HG03354 (cell line): ENCODE measurements at regions not wholly inside any gene's neighbourhood (a gene's known extent, or its start where the extent isn't known, plus 50 kb on each side); places are given as distances from the start of the nearest gene placed in this dataset.

ENCODE experiments used
- ATAC-seq: cut with Tn5 transposase; IDR thresholded peaks from one replicate; pipeline ENCODE4 v1.9.1; 2021; ENCODE audit warnings: mild to moderate bottlenecking; ENCODE audit not compliant: unreplicated experiment, poor library complexity, severe bottlenecking

- ATAC-seq = no peak
Measured at GRCh38 chr12:124517260-124518050, 50.0 kb downstream of the NCOR2 start.

- no peak for ATAC-seq
Measured at GRCh38 chr12:124516850-124517249, 50.6 kb downstream of the NCOR2 start.

- ATAC-seq = no peak
Measured at GRCh38 chr12:124515981-124516380, 51.4 kb downstream of the NCOR2 start.

GRCh38 chr12:124514996-124515932 is 52.1 kb downstream of the NCOR2 start:
- ATAC-seq = no peak

- ATAC-seq = no peak
Measured at GRCh38 chr12:124514145-124514995, 53.0 kb downstream of the NCOR2 start.

- no peak for ATAC-seq
Measured at GRCh38 chr12:124513297-124513867, 54.0 kb downstream of the NCOR2 start.

- no peak for ATAC-seq
Measured at GRCh38 chr12:124512667-124513296, 54.6 kb downstream of the NCOR2 start.

- no peak for ATAC-seq
Measured at GRCh38 chr12:124511259-124511985, 56.0 kb downstream of the NCOR2 start.

- ATAC-seq = no peak
Measured at GRCh38 chr12:124510301-124510970, 57.0 kb downstream of the NCOR2 start.

GRCh38 chr12:124509676-124510300 is 57.6 kb downstream of the NCOR2 start:
- no peak for ATAC-seq

GRCh38 chr12:124509300-124509675 is 58.1 kb downstream of the NCOR2 start:
- no peak for ATAC-seq

- ATAC-seq = no peak
Measured at GRCh38 chr12:124508381-124509079, 58.9 kb downstream of the NCOR2 start.

GRCh38 chr12:124507188-124508109 is 60.0 kb downstream of the NCOR2 start:
- ATAC-seq = no peak

- no peak for ATAC-seq
Measured at GRCh38 chr12:124506832-124507153, 60.6 kb downstream of the NCOR2 start.

GRCh38 chr12:124506145-124506831 is 61.1 kb downstream of the NCOR2 start:
- ATAC-seq = no peak
